Gastroesophageal sphincter (tissue), 4 donors: ENCODE measurements at regions not wholly inside any gene's neighbourhood (a gene's known extent, or its start where the extent isn't known, plus 50 kb on each side); places are given as distances from the start of the nearest gene placed in this dataset.
"Not testable (repeated sequence)": the region's sequence is repeated elsewhere in the genome, so short reads cannot be mapped to it uniquely, and the experiment has no call there.

Experiments used
- ATAC-seq: fragments of 150-250 bp; one replicate; pipeline ENCODE4 v1.9.1; 2016; ENCODE audit warnings: mild to moderate bottlenecking, moderate library complexity
- H3K27ac ChIP-seq, 4 donors: fragments of 200-600 bp; sonication (generic) in 3 of 4; 1 replicate in 3 of 4; 2 replicates in 1 of 4; pipeline ENCODE4 v1.5.1; 2016 to 2019
- H3K27me3 ChIP-seq: fragments of 200-600 bp; sonication (generic); one replicate; pipeline ENCODE4 v1.5.1; 2019
- H3K36me3 ChIP-seq, 2 donors: fragments of 200-600 bp; sonication (generic); one replicate each; pipeline ENCODE4 v1.5.1; 2019; ENCODE audit warnings: control low read depth in 1 of 2
- H3K4me1 ChIP-seq, 3 donors: fragments of 200-600 bp; sonication (generic); 1 replicate in 2 of 3; 2 replicates in 1 of 3; pipeline ENCODE4 v1.5.1; 2016 to 2019; ENCODE audit warnings: control low read depth in 2 of 3
- H3K4me3 ChIP-seq, 2 donors: fragments of 200-600 bp; sonication (generic); one replicate each; pipeline ENCODE4 v1.5.1; 2019; ENCODE audit warnings: mild to moderate bottlenecking in 1 of 2, moderate library complexity in 1 of 2
- H3K9me3 ChIP-seq, 3 donors: fragments of 200-600 bp; sonication (generic); one replicate each; pipeline ENCODE4 v1.5.1; 2017 to 2019; ENCODE audit warnings: control low read depth in 2 of 3
- EP300 ChIP-seq: sonication (generic); formaldehyde crosslinking; IDR thresholded peaks from one replicate; pipeline ENCODE4 v1.6.1; 2017; ENCODE audit warnings: antibody characterized with exemption, mild to moderate bottlenecking
- POLR2A ChIP-seq, 2 donors: fragments of 450-650 bp; IDR thresholded peaks; one replicate each; pipeline ENCODE4 v1.6.1; 2017; ENCODE audit warnings: antibody characterized with exemption in 2 of 2, mild to moderate bottlenecking in 2 of 2, moderate library complexity in 1 of 2
- POLR2AphosphoS5 ChIP-seq: sonication (generic); formaldehyde crosslinking; IDR thresholded peaks from one replicate; pipeline ENCODE4 v1.6.1; 2017; ENCODE audit warnings: antibody characterized with exemption
- WGBS, 2 donors: methylation state at CpG; one replicate each; pipeline ENCODE4 v1.1.5; 2018; ENCODE audit warnings: low coverage in 1 of 2; 5-methylcytosine and 5-hydroxymethylcytosine counted together
- TF ChIP-seq, protein P1 (sequence below), 4 experiments: fragments of 200-600 bp in 2 of 4; fragments of 450-650 bp in 2 of 4; sonication (generic) in 1 of 4; IDR thresholded peaks; one replicate each; pipeline ENCODE4 v1.5.1; 2017 to 2019; ENCODE audit warnings: antibody characterized with exemption in 4 of 4, mild to moderate bottlenecking in 2 of 4, moderate library complexity in 2 of 4

DNA sequence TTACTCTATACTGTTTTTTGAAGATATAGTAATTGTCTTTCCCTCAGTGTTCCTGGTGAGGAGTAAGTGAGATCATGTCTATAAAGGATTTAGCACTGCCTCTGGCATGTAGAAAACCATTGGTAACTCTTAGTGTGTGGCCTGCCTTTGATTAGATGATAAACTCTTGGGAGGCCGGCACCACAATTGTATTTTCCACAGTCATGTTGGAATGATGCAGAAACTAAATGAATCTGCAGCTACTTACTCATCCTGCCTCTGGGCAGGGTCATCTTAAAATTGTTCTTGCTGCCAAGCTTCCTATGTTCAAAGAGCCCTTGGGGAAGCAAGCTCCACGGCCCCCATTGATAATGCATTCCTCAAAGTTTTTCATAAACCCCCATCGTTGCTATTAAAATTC lies 204.6 kb downstream of the ANKRD7 start:
- Histone ChIP-seq H3K27ac (no peak overlapping the region), H3K9me3 (peaks cover 0 to 13% (median 0%) of the 10 kb centered on the region in 3 donors), H3K4me1 (no peaks in the 10 kb centered on the region), H3K36me3 (no peaks in the 10 kb centered on the region), H3K27me3 (no peaks in the 10 kb centered on the region), H3K4me3 (no peak overlapping the region)
- 26 to 49% methylated on average over 3 of the region's 3 CpGs for WGBS, 2 donors
- ATAC-seq, result no peak
- TF ChIP-seq, protein P1, sequence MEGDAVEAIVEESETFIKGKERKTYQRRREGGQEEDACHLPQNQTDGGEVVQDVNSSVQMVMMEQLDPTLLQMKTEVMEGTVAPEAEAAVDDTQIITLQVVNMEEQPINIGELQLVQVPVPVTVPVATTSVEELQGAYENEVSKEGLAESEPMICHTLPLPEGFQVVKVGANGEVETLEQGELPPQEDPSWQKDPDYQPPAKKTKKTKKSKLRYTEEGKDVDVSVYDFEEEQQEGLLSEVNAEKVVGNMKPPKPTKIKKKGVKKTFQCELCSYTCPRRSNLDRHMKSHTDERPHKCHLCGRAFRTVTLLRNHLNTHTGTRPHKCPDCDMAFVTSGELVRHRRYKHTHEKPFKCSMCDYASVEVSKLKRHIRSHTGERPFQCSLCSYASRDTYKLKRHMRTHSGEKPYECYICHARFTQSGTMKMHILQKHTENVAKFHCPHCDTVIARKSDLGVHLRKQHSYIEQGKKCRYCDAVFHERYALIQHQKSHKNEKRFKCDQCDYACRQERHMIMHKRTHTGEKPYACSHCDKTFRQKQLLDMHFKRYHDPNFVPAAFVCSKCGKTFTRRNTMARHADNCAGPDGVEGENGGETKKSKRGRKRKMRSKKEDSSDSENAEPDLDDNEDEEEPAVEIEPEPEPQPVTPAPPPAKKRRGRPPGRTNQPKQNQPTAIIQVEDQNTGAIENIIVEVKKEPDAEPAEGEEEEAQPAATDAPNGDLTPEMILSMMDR (IDR thresholded peaks at IDR 0.05), result no peak
- TF ChIP-seq POLR2AphosphoS5, result no peak
- no peak for TF ChIP-seq POLR2A (IDR thresholded peaks at IDR 0.05)

DNA sequence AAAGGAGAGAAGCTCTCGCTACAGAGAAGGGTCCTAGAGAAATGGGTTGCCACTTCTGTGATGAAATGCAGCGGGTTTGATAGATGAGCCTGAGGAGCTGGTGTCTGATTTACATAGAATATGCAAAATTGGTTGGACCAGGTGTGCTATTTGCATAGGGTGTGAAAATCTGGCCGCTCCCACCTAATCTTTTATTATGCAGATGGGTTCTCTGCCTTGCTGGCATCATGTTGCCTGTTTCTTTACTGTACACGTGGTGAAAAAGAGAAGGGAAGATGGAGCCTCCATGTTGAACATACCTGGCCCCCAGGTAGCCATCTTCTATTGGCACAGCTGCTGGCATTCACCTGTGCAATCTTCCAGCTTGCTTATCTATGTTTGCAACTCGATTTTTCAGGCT lies 212.2 kb downstream of the ANKRD7 start:
- no peak for TF ChIP-seq POLR2A (IDR thresholded peaks at IDR 0.05)
- Histone ChIP-seq H3K27ac (no peak overlapping the region), H3K36me3 (no peaks in the 10 kb centered on the region), H3K4me3 (no peak overlapping the region), H3K27me3 (no peaks in the 10 kb centered on the region), H3K4me1 (no peaks in the 10 kb centered on the region), H3K9me3 (peaks cover 0 to 25% (median 0%) of the 10 kb centered on the region in 3 donors)
- ATAC-seq, result no peak
- WGBS, 2 donors, result 49 to 60% methylated on average over 4 to 5 of the region's 5 CpGs

DNA sequence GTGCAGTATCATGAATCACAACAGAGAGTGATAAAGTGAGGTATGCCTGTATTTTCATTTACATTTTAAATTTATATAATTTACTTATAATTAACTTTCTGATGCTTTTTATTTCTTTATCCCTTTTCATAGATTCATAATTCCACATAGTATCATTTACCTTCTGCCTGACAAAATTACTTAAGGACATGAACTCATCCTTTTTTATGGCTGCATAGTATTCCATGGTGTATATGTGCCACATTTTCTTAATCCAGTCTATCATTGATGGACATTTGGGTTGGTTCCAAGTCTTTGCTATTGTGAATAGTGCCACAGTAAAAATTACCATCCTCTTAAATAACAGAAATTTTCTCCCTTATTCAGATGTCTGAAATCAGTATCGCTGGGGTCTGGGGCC lies 224.5 kb downstream of the ANKRD7 start:
- H3K27ac ChIP-seq, H3K4me1 ChIP-seq, H3K9me3 ChIP-seq, ATAC-seq, H3K4me3 ChIP-seq, H3K36me3 ChIP-seq, H3K27me3 ChIP-seq: not testable (repeated sequence)
- 100% methylated on average over 1 of the region's 1 CpG for WGBS, 2 donors

DNA sequence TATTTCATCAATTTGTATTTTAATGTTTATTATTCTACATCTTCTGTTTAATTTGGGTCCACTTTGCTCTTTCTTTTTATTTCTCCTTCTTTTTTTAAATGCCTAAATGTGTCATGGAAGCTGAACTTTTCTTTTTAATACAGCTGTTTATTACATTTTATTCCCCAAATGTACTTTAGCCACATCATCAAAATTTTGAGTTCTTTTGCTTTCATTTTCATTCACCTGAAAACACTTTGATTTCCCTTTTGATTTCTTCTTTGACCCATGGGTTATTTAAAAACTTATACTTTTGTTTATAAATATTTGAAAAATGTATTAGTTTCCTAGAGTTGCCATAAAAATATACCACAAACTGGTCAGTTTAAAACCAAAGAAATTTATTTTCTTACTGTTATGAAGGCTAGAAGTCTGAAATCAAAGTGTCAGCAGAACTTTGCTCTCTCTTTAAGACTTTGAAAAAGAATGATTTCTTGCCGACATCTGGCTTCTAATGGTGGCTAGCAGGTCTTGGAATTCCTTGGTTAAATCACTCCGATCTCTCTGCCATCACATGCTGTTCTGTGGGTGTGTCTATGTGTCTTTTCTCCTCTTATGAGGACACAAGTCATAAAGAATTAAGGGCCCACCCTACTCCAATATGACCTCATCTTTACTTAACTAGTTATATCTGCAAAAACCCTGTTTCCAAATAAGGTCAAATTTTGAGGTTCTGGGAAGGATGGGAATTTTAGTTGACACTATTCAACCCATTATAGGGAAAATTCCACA lies 225.5 kb downstream of the ANKRD7 start:
- Histone ChIP-seq H3K4me1 (no peaks in the 10 kb centered on the region), H3K27ac (no peak overlapping the region), H3K36me3 (no peaks in the 10 kb centered on the region), H3K9me3 (no peaks in the 10 kb centered on the region), H3K27me3 (no peaks in the 10 kb centered on the region), H3K4me3 (no peak overlapping the region)
- 81 to 100% methylated on average over 2 of the region's 2 CpGs for WGBS, 2 donors
- ATAC-seq, result no peak
- TF ChIP-seq POLR2A (IDR thresholded peaks at IDR 0.05), result no peak
- no peak for TF ChIP-seq EP300
- TF ChIP-seq, protein P1 (IDR thresholded peaks at IDR 0.05), result no peak
- no peak for TF ChIP-seq POLR2AphosphoS5

DNA sequence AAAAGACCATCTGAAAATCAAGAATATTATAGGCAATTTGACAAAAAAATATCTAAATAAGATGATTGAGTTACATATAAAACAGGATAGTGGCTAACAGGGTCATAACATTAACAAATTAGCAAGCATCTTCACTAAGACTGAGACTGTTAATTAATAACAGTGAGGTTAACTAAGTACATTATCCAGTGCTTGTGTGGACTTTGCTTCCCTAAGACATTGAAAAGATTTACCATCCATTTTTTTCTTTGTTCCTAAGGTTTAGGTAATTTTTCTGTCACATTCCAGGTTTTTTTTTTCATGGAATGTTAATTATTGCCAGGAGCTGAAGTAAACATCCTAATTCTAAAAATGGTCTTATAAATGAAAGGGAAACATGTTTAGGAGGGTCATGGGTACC lies 227.6 kb downstream of the ANKRD7 start:
- no peak overlapping the region for H3K27ac ChIP-seq
- TF ChIP-seq, protein P1 (IDR thresholded peaks at IDR 0.05), result no peak
- TF ChIP-seq POLR2A (IDR thresholded peaks at IDR 0.05) (no peak), POLR2AphosphoS5 (no peak)
- H3K4me1 ChIP-seq, result no peaks in the 10 kb centered on the region
- no peaks in the 10 kb centered on the region for H3K27me3 ChIP-seq
- no peak for ATAC-seq
- H3K4me3 ChIP-seq, result no peak overlapping the region
- no peaks in the 10 kb centered on the region for H3K36me3 ChIP-seq
- no peaks in the 10 kb centered on the region for H3K9me3 ChIP-seq

DNA sequence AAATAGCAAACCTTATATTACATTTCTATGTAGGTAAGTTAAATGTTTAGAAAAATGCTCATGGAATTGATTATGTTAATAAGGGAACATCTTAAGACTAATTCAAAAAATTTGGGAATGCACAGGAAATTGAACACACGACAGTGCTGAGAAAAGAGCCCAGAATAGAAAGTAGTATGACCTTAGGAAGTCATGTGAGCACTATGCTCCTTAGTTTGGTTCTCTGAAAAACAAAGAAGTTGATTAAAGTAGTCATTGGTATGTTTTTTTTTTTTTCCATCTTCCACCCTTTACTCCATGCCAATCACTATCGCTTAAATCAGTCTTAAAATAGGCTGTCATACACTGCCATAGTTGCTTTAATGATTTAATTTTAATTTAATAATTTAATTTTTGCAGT lies 242.9 kb downstream of the ANKRD7 start:
- no peak for ATAC-seq
- no peak overlapping the region for H3K4me3 ChIP-seq
- no peak overlapping the region for H3K27ac ChIP-seq
- H3K36me3 ChIP-seq, result no peaks in the 10 kb centered on the region
- no peak for TF ChIP-seq POLR2A (IDR thresholded peaks at IDR 0.05)
- TF ChIP-seq, protein P1 (IDR thresholded peaks at IDR 0.05), result no peak
- no peak for TF ChIP-seq POLR2AphosphoS5
- no peak for TF ChIP-seq EP300
- 49 to 63% methylated on average over 2 of the region's 2 CpGs for WGBS, 2 donors
- H3K27me3 ChIP-seq, result no peaks in the 10 kb centered on the region
- H3K4me1 ChIP-seq, result no peaks in the 10 kb centered on the region
- no peaks in the 10 kb centered on the region for H3K9me3 ChIP-seq
